ENCODE measurements at regions not wholly inside any gene's neighbourhood (a gene's known extent, or its start where the extent isn't known, plus 50 kb on each side); places are given as distances from the start of the nearest gene placed in this dataset.
A peak's percentile ranks its signal among the peaks of the same experiment; 100 is the strongest.

- peak overlapping the region; percentile 14 for H3K4me2 ChIP-seq (replicated peaks; ENCODE audit: extremely low read depth, low read length, poor library complexity, severe bottlenecking)
- no peaks in the 10 kb centered on the region for H4K20me1 ChIP-seq (ENCODE audit: insufficient read depth, low read length)
- H3K27me3 Mint-ChIP-seq (ENCODE audit: low read depth in 3 of 3), result peaks cover 0 to 1% (median 0%) of the 10 kb centered on the region in 3 donors
- peaks cover 0 to 3% (median under 1%) of the 10 kb centered on the region in 7 donors for H3K9me3 Mint-ChIP-seq
- H3K36me3 Mint-ChIP-seq, result no peaks in the 10 kb centered on the region
- H3K4me1 ChIP-seq (ENCODE audit: control insufficient read depth in 1 of 2, insufficient read depth in 2 of 2, low read length in 2 of 2), result peaks cover 48 to 51% of the 10 kb centered on the region in 2 donors
- H3K36me3 ChIP-seq (replicated peaks in 1 of 2; ENCODE audit: control insufficient read depth in 1 of 2, insufficient read depth in 2 of 2, low read length in 2 of 2), result no peaks in the 10 kb centered on the region
- no peaks in the 10 kb centered on the region for H3K79me2 ChIP-seq (ENCODE audit: insufficient read depth, low read length)
- DNase-seq, result peak; percentile 83 to 94 (median 94)
- H2AFZ ChIP-seq (ENCODE audit: insufficient read depth, low read depth, low read length, poor library complexity, severe bottlenecking), result no peak overlapping the region
- peak overlapping the region in 1 of 2 donors; percentile 70 for H3K4me3 Mint-ChIP-seq
- intact Hi-C loops (cut with micrococcal nuclease), result no loop called here
- H3K27me3 ChIP-seq (ENCODE audit: control insufficient read depth in 2 of 2, insufficient read depth in 2 of 2, low read length in 2 of 2), result no peaks in the 10 kb centered on the region
- peak overlapping the region in 1 of 2 donors; percentile 69 for H3K27ac ChIP-seq (ENCODE audit: low read depth in 1 of 2, low read length in 2 of 2)
- H3K27ac Mint-ChIP-seq, result peak overlapping the region; percentile 65 to 95 (median 85)
- H3K4me1 Mint-ChIP-seq, result peaks cover 51% of the 10 kb centered on the region
- no peak overlapping the region for H3K9ac ChIP-seq (ENCODE audit: insufficient read depth, low read length, poor library complexity, severe bottlenecking)
- H3K4me3 ChIP-seq (replicated peaks in 1 of 3; ENCODE audit: low read depth in 2 of 3, low read length in 3 of 3), result peak overlapping the region in 1 of 3 experiments; percentile 7
- H3K9me3 ChIP-seq (replicated peaks in 1 of 2; ENCODE audit: control insufficient read depth in 1 of 2, insufficient read depth in 1 of 2, low read length in 2 of 2), result no peaks in the 10 kb centered on the region
- no peak for TF ChIP-seq CTCF (IDR thresholded peaks at IDR 0.05)
- WGBS (ENCODE audit: insufficient coverage), result 33% methylated on average over 3 of the region's 4 CpGs
Measured at GRCh38 chr12:70052931-70053497, 190.2 kb upstream of the CNOT2 start.

GRCh38 chr12:70059373-70059772 is 183.9 kb upstream of the CNOT2 start:
- Histone ChIP-seq H4K20me1 (ENCODE audit: insufficient read depth, low read length) (no peaks in the 10 kb centered on the region), H3K4me3 (replicated peaks in 1 of 3; ENCODE audit: low read depth in 2 of 3, low read length in 3 of 3) (no peak overlapping the region), H2AFZ (ENCODE audit: insufficient read depth, low read depth, low read length, poor library complexity, severe bottlenecking) (no peak overlapping the region), H3K9me3 (replicated peaks in 1 of 2; ENCODE audit: control insufficient read depth in 1 of 2, insufficient read depth in 1 of 2, low read length in 2 of 2) (no peaks in the 10 kb centered on the region), H3K9ac (ENCODE audit: insufficient read depth, low read length, poor library complexity, severe bottlenecking) (no peak overlapping the region), H3K36me3 (replicated peaks in 1 of 2; ENCODE audit: control insufficient read depth in 1 of 2, insufficient read depth in 2 of 2, low read length in 2 of 2) (no peaks in the 10 kb centered on the region), H3K27me3 (ENCODE audit: control insufficient read depth in 2 of 2, insufficient read depth in 2 of 2, low read length in 2 of 2) (no peaks in the 10 kb centered on the region), H3K4me2 (replicated peaks; ENCODE audit: extremely low read depth, low read length, poor library complexity, severe bottlenecking) (no peak overlapping the region), H3K27ac (ENCODE audit: low read depth in 1 of 2, low read length in 2 of 2) (no peak overlapping the region), H3K79me2 (ENCODE audit: insufficient read depth, low read length) (no peaks in the 10 kb centered on the region), H3K4me1 (ENCODE audit: control insufficient read depth in 1 of 2, insufficient read depth in 2 of 2, low read length in 2 of 2) (peaks cover 3 to 4% of the 10 kb centered on the region in 2 donors)
- Mint-ChIP-seq H3K27me3 (ENCODE audit: low read depth in 3 of 3) (peaks cover under 1 to 8% (median 2%) of the 10 kb centered on the region in 3 donors), H3K4me1 (peaks cover 4% of the 10 kb centered on the region), H3K36me3 (no peaks in the 10 kb centered on the region), H3K4me3 (no peak overlapping the region), H3K27ac (no peak overlapping the region), H3K9me3 (peaks cover 0 to 3% (median 0%) of the 10 kb centered on the region in 7 donors)
- WGBS (ENCODE audit: insufficient coverage), result 75% methylated on average over 1 of the region's 1 CpG
- no peak for DNase-seq
- intact Hi-C loops (cut with micrococcal nuclease), result no loop called here
- TF ChIP-seq CTCF (IDR thresholded peaks at IDR 0.05), result no peak

Measured in CD14-positive monocyte (primary cell).